OCI-LY3 (cell line): ENCODE measurements at regions not wholly inside any gene's neighbourhood (a gene's known extent, or its start where the extent isn't known, plus 50 kb on each side); places are given as distances from the start of the nearest gene placed in this dataset.

Source experiments
- EZH2phosphoT487 ChIP-seq: fragments of 200-600 bp; shearing (Covaris generic); IDR thresholded peaks from 2 replicates; pipeline ENCODE4 v1.6.1; 2018; ENCODE audit warnings: antibody characterized with exemption, mixed run types, low read depth
- TF ChIP-seq, protein P1 (sequence below): fragments of 200-600, 300-600 bp; sonication (generic); IDR thresholded peaks from 2 replicates; pipeline ENCODE4 v1.5.1; 2014; ENCODE audit warnings: antibody characterized with exemption, low read length, low read depth

DNA sequence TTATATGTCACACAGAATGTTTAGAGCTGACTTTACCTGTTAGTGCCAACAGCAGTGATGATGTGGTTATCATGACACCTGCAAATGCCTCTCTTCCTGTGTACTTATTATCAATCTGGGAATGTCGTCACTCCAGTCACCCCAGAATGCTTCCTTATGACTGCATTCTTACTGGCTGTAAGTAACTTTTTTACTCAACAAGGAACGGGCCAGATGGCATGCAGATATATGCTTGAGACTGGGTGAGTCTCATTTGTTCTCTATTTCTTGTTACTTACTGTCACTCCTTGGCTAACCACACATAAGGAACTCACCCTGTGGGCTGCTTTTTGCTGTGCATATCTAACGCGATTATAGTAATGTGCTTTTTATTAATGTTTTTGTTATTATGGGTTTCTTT, 385.5 kb upstream of the MEF2C start:
- TF ChIP-seq, protein P1, sequence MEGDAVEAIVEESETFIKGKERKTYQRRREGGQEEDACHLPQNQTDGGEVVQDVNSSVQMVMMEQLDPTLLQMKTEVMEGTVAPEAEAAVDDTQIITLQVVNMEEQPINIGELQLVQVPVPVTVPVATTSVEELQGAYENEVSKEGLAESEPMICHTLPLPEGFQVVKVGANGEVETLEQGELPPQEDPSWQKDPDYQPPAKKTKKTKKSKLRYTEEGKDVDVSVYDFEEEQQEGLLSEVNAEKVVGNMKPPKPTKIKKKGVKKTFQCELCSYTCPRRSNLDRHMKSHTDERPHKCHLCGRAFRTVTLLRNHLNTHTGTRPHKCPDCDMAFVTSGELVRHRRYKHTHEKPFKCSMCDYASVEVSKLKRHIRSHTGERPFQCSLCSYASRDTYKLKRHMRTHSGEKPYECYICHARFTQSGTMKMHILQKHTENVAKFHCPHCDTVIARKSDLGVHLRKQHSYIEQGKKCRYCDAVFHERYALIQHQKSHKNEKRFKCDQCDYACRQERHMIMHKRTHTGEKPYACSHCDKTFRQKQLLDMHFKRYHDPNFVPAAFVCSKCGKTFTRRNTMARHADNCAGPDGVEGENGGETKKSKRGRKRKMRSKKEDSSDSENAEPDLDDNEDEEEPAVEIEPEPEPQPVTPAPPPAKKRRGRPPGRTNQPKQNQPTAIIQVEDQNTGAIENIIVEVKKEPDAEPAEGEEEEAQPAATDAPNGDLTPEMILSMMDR = no peak
- no peak for TF ChIP-seq EZH2phosphoT487
